GM12873 (cell line): ENCODE measurements at regions not wholly inside any gene's neighbourhood (a gene's known extent, or its start where the extent isn't known, plus 50 kb on each side); places are given as distances from the start of the nearest gene placed in this dataset.

Experiments used
- TF ChIP-seq, protein P1 (sequence below): IDR thresholded peaks from 2 replicates; pipeline ENCODE4 v1.5.1; 2012; ENCODE audit warnings: low read depth, mild to moderate bottlenecking, moderate library complexity, low read length, control low read depth; ENCODE audit not compliant: insufficient read depth; ENCODE audit errors: missing control alignments

DNA sequence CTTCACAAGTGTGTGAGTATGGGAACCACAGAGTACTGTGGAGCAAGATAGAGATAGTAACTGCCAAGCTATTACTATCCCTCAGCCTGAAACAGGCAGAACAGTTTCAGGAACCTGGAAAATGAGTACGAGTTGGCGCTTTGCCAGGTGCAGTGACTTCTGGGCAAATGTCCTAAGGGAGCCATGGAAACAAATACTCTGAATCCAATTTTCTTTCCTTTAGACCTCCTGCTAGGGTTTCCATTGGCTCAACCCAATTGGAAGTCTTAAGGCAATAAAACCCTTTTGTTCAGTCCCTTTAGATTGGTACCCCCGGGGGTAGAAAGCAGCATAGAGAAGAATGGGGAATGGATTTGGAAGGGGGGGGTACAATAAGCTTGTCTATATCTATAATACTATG, 205.0 kb upstream of the EPHA7 start:
- TF ChIP-seq, protein P1, sequence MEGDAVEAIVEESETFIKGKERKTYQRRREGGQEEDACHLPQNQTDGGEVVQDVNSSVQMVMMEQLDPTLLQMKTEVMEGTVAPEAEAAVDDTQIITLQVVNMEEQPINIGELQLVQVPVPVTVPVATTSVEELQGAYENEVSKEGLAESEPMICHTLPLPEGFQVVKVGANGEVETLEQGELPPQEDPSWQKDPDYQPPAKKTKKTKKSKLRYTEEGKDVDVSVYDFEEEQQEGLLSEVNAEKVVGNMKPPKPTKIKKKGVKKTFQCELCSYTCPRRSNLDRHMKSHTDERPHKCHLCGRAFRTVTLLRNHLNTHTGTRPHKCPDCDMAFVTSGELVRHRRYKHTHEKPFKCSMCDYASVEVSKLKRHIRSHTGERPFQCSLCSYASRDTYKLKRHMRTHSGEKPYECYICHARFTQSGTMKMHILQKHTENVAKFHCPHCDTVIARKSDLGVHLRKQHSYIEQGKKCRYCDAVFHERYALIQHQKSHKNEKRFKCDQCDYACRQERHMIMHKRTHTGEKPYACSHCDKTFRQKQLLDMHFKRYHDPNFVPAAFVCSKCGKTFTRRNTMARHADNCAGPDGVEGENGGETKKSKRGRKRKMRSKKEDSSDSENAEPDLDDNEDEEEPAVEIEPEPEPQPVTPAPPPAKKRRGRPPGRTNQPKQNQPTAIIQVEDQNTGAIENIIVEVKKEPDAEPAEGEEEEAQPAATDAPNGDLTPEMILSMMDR, result no peak

DNA sequence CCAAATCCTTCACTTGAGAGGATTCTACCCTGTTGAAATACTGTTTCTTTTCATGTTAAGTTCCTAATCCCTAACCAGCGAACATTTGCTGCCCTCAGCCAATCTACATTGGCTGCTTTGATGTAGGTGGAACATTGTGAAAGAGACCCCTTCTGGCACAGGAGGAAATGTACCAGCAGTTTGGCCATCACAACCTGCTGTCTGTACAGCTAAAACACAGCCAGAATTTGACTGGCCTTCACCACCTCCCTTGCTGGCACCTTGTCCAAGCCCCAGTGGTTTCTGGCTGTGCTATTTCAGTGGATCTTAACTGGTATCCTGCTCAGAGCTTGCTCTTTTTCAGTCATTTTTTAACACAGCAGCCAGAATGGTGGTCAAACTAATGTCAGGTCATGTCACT, 202.1 kb upstream of the EPHA7 start:
- TF ChIP-seq, protein P1, result no peak

DNA sequence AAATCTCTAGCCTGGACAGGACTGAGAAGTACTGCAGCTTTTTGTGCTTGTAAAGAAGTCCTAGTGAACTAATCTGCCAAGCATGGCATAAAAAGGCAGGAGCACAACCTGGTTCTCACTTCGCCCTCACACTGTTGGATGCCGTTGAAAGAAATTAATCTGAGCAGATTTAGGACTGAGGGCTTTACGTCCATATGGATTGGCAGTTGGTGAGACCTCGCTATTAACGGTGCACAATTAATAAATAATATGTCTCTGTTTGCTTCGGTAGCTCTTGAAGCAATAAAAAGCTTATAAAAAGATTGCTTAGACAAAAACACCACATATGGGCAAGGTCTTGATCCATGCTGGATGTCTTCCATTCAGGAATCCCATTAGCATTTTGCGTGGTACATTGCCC, 185.6 kb upstream of the EPHA7 start:
- TF ChIP-seq, protein P1, result no peak

DNA sequence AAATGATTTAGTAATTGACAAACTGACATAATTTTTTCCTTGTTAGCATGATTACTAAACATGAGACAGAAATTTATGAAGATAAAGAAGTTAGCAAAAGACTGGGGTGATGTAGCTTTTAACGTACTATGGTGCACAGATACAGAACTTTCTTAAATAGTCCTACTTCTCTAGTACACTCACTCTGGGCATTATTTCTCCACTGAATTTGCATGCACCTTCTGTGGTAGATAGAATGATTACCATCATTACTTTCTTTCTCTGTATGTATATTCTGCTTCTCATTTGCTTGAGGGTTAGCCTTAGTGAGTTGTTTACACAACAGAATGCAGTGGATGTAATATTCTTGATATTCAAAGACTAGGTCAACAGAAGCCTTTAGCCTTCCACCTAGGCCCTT, 173.1 kb upstream of the EPHA7 start:
- TF ChIP-seq, protein P1, result no peak

DNA sequence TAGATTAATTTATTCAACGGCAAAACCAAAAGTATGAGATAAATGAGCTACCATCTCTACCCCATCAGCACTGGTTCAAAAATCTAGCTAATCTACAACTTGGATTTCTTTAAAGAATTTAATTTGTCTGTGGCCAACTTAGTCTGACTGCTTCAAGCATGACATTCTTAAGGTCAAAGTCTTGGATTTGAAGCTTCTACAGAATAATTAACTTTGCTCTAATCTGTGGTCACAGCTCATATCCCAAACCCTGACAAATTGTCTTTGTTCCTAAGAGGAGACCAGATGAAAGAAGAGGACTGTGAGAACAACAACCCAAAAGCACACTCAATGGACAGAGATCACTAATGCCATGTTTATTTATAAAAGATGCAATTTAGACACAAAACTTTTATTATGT, 166.9 kb upstream of the EPHA7 start:
- TF ChIP-seq, protein P1, result no peak

DNA sequence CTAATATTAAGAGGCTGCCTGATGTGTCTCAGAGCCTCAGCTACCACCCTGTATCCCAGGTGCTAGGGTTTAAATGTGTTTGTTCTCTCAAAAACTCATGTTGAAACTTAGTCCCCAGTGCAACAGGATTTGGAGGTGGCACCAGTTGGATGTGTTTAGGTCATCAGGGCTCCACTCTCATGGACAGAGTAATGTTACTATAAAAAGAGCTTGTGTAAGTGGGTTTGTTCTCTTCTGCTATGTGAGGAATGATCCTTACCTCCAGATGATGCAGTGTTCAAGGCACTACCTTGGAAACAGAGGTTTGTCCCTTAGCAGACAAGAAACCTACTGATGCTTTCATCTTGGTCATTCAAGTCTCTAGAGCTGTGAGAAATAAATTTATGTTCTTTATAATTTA, 164.9 kb upstream of the EPHA7 start:
- TF ChIP-seq, protein P1, result no peak

DNA sequence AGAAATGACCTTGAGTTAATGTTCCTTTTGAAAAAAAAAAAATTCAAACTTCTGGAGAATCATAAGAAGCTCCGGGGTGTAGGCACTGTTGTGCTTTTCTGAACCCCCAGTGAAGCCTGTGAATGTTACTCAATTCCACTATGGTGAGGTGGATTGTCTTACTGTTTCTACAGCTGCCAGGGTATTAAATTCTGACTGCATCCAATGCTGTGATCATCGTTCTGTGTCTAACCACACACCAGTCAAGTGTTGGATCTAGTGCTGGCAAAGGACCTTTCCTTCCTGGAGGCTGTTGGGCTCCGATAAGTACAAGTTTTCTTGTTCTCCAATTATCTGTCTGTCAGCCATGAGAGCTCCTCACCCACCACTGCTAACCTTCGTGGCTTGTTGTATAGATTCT, 162.0 kb upstream of the EPHA7 start:
- TF ChIP-seq, protein P1, result no peak
